Fibroblast of lung (primary cell): ENCODE measurements at regions not wholly inside any gene's neighbourhood (a gene's known extent, or its start where the extent isn't known, plus 50 kb on each side); places are given as distances from the start of the nearest gene placed in this dataset.

Source experiments
- CTCF ChIP-seq, 2 donors: IDR thresholded peaks in 1 of 2; conservative IDR thresholded peaks in 1 of 2; 1 replicate in 1 of 2; 2 replicates in 1 of 2; pipeline ENCODE4 v1.5.1; 2011 to 2012; ENCODE audit warnings: low read length in 2 of 2, control low read depth in 1 of 2, inconsistent platforms in 1 of 2, low read depth in 1 of 2, mild to moderate bottlenecking in 1 of 2
- EZH2 ChIP-seq: IDR thresholded peaks from 2 replicates; pipeline ENCODE4 v1.5.1; 2012; ENCODE audit warnings: low read length, control low read depth, mild to moderate bottlenecking; ENCODE audit errors: missing control alignments

GRCh38 chr3:34725774-34726173 is 913.6 kb upstream of the ARPP21 start:
- no peak for TF ChIP-seq CTCF (conservative IDR thresholded peaks at IDR 0.05 in 1 of 2, IDR thresholded peaks at IDR 0.05 in 1 of 2; ENCODE audit: low read depth in 1 of 2, low read length in 2 of 2)
- TF ChIP-seq EZH2 = no peak
